ENCODE measurements at regions not wholly inside any gene's neighbourhood (a gene's known extent, or its start where the extent isn't known, plus 50 kb on each side); places are given as distances from the start of the nearest gene placed in this dataset.
A peak's percentile ranks its signal among the peaks of the same experiment; 100 is the strongest.

DNA sequence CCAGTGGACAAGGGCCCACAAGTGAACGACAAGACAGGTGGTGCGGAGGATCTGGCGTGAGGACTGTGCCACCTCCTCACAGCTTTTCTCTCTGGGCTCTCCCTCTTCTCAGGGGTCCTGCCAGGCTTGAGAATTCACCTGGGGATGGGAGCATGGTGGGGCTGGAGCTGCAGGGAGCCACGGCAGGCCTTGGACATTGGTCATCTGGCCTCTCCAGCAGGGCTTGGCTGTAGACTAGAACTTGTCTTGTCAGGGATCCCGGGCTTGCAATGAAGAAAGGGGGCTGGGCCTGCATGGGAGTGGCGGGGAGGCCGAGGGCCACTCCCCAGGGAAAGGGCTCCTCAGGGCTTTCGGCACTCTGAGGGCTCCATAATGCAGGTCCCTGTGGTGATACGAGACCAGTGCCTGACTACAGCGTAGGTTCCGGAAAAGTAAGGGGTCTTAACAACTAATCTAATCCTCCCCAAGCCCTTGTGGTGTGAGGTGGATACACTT is 126.7 kb downstream of the MACROH2A1 start:
- Histone ChIP-seq H3K4me2 (ENCODE audit: low read depth, low read length) (no peak overlapping the region), H3K4me1 (ENCODE audit: insufficient read depth, low read length) (peaks cover 29% of the 10 kb centered on the region), H3K27me3 (ENCODE audit: control insufficient read depth in 1 of 2, insufficient read depth in 2 of 2, low read length in 2 of 2) (no peaks in the 10 kb centered on the region), H3K79me2 (ENCODE audit: insufficient read depth, low read length) (no peaks in the 10 kb centered on the region), H4K20me1 (ENCODE audit: insufficient read depth, low read length) (no peaks in the 10 kb centered on the region), H3K9me3 (ENCODE audit: low read length) (no peaks in the 10 kb centered on the region), H3K27ac (ENCODE audit: extremely low read length, insufficient read depth, low read length) (no peak overlapping the region), H3K36me3 (replicated peaks in 1 of 2; ENCODE audit: control insufficient read depth in 1 of 2, insufficient read depth in 2 of 2, low read length in 2 of 2) (no peaks in the 10 kb centered on the region), H2AFZ (ENCODE audit: low read length) (no peak overlapping the region), H3K4me3 (replicated peaks in 1 of 3; ENCODE audit: insufficient read depth in 1 of 3, low read depth in 2 of 3, low read length in 3 of 3) (no peak overlapping the region), H3K9ac (ENCODE audit: insufficient read depth, low read depth, low read length) (no peak overlapping the region)
- CTCF ChIA-PET (ENCODE audit: low intra/inter-chr PET ratio, low total read pairs), result no interaction called here
- no peak for TF ChIP-seq ZNF775 (CRISPR knock-in tag; IDR thresholded peaks at IDR 0.05; ENCODE audit: borderline replicate concordance)
- no peak for TF ChIP-seq ZNF670 (CRISPR knock-in tag; IDR thresholded peaks at IDR 0.05; ENCODE audit: borderline replicate concordance)
- TF ChIP-seq, protein P1, sequence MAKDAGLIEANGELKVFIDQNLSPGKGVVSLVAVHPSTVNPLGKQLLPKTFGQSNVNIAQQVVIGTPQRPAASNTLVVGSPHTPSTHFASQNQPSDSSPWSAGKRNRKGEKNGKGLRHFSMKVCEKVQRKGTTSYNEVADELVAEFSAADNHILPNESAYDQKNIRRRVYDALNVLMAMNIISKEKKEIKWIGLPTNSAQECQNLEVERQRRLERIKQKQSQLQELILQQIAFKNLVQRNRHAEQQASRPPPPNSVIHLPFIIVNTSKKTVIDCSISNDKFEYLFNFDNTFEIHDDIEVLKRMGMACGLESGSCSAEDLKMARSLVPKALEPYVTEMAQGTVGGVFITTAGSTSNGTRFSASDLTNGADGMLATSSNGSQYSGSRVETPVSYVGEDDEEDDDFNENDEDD (CRISPR knock-in tag; IDR thresholded peaks at IDR 0.05; ENCODE audit: borderline replicate concordance), result no peak
- TF ChIP-seq, protein P2, sequence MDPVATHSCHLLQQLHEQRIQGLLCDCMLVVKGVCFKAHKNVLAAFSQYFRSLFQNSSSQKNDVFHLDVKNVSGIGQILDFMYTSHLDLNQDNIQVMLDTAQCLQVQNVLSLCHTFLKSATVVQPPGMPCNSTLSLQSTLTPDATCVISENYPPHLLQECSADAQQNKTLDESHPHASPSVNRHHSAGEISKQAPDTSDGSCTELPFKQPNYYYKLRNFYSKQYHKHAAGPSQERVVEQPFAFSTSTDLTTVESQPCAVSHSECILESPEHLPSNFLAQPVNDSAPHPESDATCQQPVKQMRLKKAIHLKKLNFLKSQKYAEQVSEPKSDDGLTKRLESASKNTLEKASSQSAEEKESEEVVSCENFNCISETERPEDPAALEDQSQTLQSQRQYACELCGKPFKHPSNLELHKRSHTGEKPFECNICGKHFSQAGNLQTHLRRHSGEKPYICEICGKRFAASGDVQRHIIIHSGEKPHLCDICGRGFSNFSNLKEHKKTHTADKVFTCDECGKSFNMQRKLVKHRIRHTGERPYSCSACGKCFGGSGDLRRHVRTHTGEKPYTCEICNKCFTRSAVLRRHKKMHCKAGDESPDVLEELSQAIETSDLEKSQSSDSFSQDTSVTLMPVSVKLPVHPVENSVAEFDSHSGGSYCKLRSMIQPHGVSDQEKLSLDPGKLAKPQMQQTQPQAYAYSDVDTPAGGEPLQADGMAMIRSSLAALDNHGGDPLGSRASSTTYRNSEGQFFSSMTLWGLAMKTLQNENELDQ (CRISPR knock-in tag; IDR thresholded peaks at IDR 0.05; ENCODE audit: borderline replicate concordance), result no peak
- TF ChIP-seq POLR2AphosphoS2 (IDR thresholded peaks at IDR 0.05; ENCODE audit: low read depth, low read length), result no peak
- TF ChIP-seq, protein P3, sequence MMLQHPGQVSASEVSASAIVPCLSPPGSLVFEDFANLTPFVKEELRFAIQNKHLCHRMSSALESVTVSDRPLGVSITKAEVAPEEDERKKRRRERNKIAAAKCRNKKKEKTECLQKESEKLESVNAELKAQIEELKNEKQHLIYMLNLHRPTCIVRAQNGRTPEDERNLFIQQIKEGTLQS (CRISPR knock-in tag; IDR thresholded peaks at IDR 0.05), result no peak
- TF ChIP-seq, protein P4, sequence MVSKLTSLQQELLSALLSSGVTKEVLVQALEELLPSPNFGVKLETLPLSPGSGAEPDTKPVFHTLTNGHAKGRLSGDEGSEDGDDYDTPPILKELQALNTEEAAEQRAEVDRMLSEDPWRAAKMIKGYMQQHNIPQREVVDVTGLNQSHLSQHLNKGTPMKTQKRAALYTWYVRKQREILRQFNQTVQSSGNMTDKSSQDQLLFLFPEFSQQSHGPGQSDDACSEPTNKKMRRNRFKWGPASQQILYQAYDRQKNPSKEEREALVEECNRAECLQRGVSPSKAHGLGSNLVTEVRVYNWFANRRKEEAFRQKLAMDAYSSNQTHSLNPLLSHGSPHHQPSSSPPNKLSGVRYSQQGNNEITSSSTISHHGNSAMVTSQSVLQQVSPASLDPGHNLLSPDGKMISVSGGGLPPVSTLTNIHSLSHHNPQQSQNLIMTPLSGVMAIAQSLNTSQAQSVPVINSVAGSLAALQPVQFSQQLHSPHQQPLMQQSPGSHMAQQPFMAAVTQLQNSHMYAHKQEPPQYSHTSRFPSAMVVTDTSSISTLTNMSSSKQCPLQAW (CRISPR knock-in tag; IDR thresholded peaks at IDR 0.05), result no peak
- no peak for TF ChIP-seq TCF7 (IDR thresholded peaks at IDR 0.05; ENCODE audit: low read depth)
- no peak for TF ChIP-seq CEBPB (IDR thresholded peaks at IDR 0.05; ENCODE audit: borderline replicate concordance, low read depth, low read length)
- no peak for TF ChIP-seq ZNF432 (CRISPR knock-in tag; IDR thresholded peaks at IDR 0.05; ENCODE audit: borderline replicate concordance)
- TF ChIP-seq NFYC (CRISPR knock-in tag; IDR thresholded peaks at IDR 0.05), result no peak
- DNase-seq (ENCODE audit: low spot score) (no peak), ATAC-seq (peak; percentile 22; the same call in 2 of the 3 replicates), FAIRE-seq (no peak)
- POLR2A ChIA-PET, result interaction anchor here (4.0 kb wide), 1 partner anchor 8 kb away, joined by 29 read pairs; no protein-coding TSS in a partner anchor
- in situ Hi-C loops (cut with HindIII; ENCODE audit: extremely low pct_ligation_motif_present, low pct_unique_long_range_greater_than_20kb), result no loop called here
- 88% methylated on average over 9 of the region's 11 CpGs for WGBS (ENCODE audit: low lambda C conversion rate)
- BruUV-seq (replicated peaks), result no TSS peak
- intact Hi-C loops (cut with micrococcal nuclease; ENCODE audit: unreplicated experiment), result no loop called here

Data from HepG2 (cell line).